ENCODE measurements at regions not wholly inside any gene's neighbourhood (a gene's known extent, or its start where the extent isn't known, plus 50 kb on each side); places are given as distances from the start of the nearest gene placed in this dataset.

DNA sequence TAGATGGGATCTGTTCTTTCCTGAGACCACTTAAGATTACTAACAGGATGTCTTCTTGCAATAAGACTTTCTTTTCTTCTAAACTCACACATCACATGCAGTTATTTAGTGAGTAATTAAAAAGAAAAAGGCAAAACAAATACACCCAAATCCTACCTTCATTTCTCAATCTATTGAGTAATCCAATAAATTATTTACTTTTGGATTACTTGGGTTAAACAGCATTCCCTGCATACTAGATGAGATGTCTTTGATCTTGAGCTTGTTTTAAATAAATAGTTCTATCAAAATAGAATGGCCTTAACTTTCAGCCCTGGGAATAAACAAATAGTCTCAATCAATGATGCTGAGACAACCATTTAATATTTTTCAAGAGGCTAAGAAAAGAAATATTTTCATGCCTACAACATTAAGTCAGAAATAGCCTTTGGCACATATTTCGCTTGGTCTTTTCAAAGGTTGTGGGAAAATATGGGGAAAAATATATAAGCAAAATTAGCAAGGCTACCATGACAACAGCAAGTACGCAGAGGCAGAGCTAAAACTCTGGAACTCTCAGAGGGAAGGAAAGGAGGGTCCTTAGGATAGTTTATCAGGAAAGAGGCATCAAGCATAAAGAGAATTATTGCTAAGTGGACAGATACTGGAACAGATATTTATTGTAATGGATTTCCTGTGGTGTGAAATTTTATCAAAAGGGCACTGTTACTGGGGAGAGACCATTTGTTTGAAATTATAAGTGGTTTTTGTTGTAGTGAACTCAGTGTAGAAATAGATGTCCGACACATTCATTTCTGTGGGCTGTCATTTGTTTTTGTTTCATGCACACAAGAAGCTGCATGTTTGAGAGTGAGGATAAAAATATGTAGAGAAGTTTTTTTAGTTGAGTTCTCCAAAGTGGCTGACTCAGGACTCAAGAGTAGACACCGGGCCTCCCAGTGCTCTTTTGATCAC lies 70.2 kb upstream of the CDH6 start:
- no peak for TF ChIP-seq CTCF (IDR thresholded peaks at IDR 0.05; ENCODE audit: low read depth, low read length)
- no peak overlapping the region for H3K4me3 ChIP-seq (ENCODE audit: low read depth, low read length)

- TF ChIP-seq CTCF (IDR thresholded peaks at IDR 0.05; ENCODE audit: low read depth, low read length) = no peak
- no peak overlapping the region for H3K4me3 ChIP-seq (ENCODE audit: low read depth, low read length)
Measured at GRCh38 chr5:31121224-31121623, 72.3 kb upstream of the CDH6 start.

DNA sequence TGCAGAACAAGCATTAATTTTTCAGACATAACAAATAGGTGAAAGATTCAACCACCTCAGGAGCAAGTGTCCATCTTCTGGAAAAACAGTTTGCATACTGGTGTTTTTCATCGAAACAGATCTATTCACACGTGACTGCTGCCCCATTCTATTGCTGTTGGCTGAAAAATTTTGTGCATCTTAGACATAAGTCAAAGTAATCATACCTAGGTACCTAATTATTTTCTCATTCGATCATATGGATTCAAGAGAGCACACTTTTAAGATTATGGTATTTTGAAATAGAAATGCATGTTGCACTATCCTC lies 72.9 kb upstream of the CDH6 start:
- H3K4me3 ChIP-seq (ENCODE audit: low read depth, low read length) = no peak overlapping the region
- no peak for TF ChIP-seq CTCF (IDR thresholded peaks at IDR 0.05; ENCODE audit: low read depth, low read length)

GRCh38 chr5:31119938-31120641 lies 73.4 kb upstream of the CDH6 start:
- no peak for TF ChIP-seq CTCF (IDR thresholded peaks at IDR 0.05; ENCODE audit: low read depth, low read length)
- H3K4me3 ChIP-seq (ENCODE audit: low read depth, low read length) = no peak overlapping the region

DNA sequence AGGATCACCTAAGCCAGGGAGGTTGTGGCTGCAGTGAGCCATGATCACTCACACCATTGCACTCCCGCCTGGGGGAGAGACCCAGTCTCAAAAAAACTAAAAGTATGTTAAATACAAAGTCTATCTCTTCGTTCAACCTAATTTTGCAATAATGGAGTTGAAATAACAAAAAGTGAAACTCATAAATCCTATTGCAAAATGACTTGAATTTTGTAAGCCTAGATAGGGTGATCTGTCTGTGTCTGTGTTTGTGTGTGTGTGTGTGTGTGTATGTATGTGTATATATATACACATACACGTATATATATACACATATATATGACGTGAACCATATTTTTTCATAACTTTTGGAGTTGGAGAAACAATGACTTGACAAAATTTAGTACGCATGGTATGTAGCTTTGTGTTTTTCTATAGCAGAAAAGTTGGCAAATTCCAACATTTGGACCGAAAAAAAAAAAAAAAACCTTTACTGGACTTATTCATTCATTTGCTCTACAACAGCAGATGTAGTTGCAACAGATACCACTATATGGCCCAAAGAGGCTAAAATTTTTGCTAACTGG lies 76.9 kb upstream of the CDH6 start:
- no peak for TF ChIP-seq CTCF (IDR thresholded peaks at IDR 0.05; ENCODE audit: low read depth, low read length)
- H3K4me3 ChIP-seq (ENCODE audit: low read depth, low read length) = no peak overlapping the region

DNA sequence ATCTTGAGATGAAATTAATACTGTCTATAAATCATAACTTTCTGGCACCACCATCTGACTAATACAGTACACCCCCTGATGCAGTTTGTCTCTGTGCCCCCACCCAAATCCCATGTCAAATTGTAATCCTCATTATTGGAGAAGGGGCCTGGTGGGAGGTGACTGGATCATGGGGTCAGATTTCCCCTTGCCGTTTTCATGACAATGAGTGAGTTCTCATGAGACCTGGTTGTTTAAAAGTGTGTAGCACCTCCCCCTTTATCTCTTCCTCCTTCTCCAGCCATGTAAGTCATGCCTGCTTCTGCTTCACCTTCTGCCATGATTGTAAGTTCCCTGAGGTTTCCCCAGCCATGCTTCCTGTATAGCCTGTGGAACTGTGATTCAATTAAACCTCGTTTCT lies 78.7 kb upstream of the CDH6 start:
- TF ChIP-seq CTCF (IDR thresholded peaks at IDR 0.05; ENCODE audit: low read depth, low read length) = no peak
- no peak overlapping the region for H3K4me3 ChIP-seq (ENCODE audit: low read depth, low read length)

Measured in WI38 (cell line).